Esophagus muscularis mucosa (tissue), 4 donors: ENCODE measurements at regions not wholly inside any gene's neighbourhood (a gene's known extent, or its start where the extent isn't known, plus 50 kb on each side); places are given as distances from the start of the nearest gene placed in this dataset.
A peak's percentile ranks its signal among the peaks of the same experiment; 100 is the strongest.

Experiments
- DNase-seq: peaks from one replicate; pipeline ENCODE4 v3.0.0-alpha.2; 2017; ENCODE audit errors: extremely low spot score
- H3K27ac ChIP-seq, 4 donors: fragments of 200-600 bp; sonication (generic); replicated peaks in 1 of 4; 1 replicate in 3 of 4; 2 replicates in 1 of 4; pipeline ENCODE4 v1.5.1; 2016 to 2019; ENCODE audit warnings: mild to moderate bottlenecking in 1 of 4
- H3K27me3 ChIP-seq, 4 donors: fragments of 200-600 bp; sonication (generic); one replicate each; pipeline versions ENCODE4 v1.5.1 to v1.6.0; 2016 to 2019
- H3K36me3 ChIP-seq, 4 donors: fragments of 200-600 bp; sonication (generic); one replicate each; pipeline ENCODE4 v1.5.1; 2016 to 2019
- H3K4me1 ChIP-seq, 4 donors: fragments of 200-600 bp; sonication (generic); one replicate each; pipeline ENCODE4 v1.5.1; 2016 to 2019
- H3K4me3 ChIP-seq, 4 donors: fragments of 200-600 bp; sonication (generic); 1 replicate in 2 of 4; 2 replicates in 2 of 4; pipeline ENCODE4 v1.5.1; 2016 to 2019; ENCODE audit warnings: mild to moderate bottlenecking in 4 of 4, moderate library complexity in 1 of 4
- H3K9me3 ChIP-seq, 4 donors: fragments of 200-600 bp; sonication (generic); 1 replicate in 3 of 4; 2 replicates in 1 of 4; pipeline ENCODE4 v1.5.1; 2016 to 2019
- CTCF ChIP-seq, 3 experiments: fragments of 200-600 bp in 2 of 3; fragments of 450-650 bp in 1 of 3; sonication (generic) in 2 of 3; IDR thresholded peaks; one replicate each; pipeline ENCODE4 v1.5.1; 2017 to 2019; ENCODE audit warnings: antibody characterized with exemption in 3 of 3, mild to moderate bottlenecking in 2 of 3, moderate library complexity in 1 of 3
- EP300 ChIP-seq: sonication (generic); formaldehyde crosslinking; IDR thresholded peaks from one replicate; pipeline ENCODE4 v1.6.1; 2017; ENCODE audit warnings: antibody characterized with exemption
- POLR2A ChIP-seq: fragments of 450-650 bp; IDR thresholded peaks from one replicate; pipeline ENCODE4 v1.6.1; 2017; ENCODE audit warnings: antibody characterized with exemption, moderate library complexity, mild to moderate bottlenecking, low read depth
- POLR2AphosphoS5 ChIP-seq, 2 donors: sonication (generic); formaldehyde crosslinking; IDR thresholded peaks; one replicate each; pipeline ENCODE4 v1.6.1; 2017; ENCODE audit warnings: antibody characterized with exemption in 2 of 2
- WGBS: methylation state at CpG from one replicate; pipeline ENCODE4 v1.1.5; 2018; 5-methylcytosine and 5-hydroxymethylcytosine counted together
- intact Hi-C: fragments of 100-400 bp; cut with DNase I; formaldehyde crosslinking; loops from one replicate; pipeline ENCODE4 v1.15.1; 2023

GRCh38 chr9:16150501-16150900 lies 597.7 kb downstream of the CCDC171 start:
- intact Hi-C loops = no loop called here
- Histone ChIP-seq H3K36me3 (no peaks in the 10 kb centered on the region), H3K4me1 (peaks cover 5 to 39% (median 27%) of the 10 kb centered on the region in 4 donors), H3K9me3 (no peaks in the 10 kb centered on the region), H3K27me3 (no peaks in the 10 kb centered on the region), H3K4me3 (no peak overlapping the region), H3K27ac (peak overlapping the region in 2 of 4 donors; percentile 55 to 65)
- 37% methylated on average over 4 of the region's 4 CpGs for WGBS
- no peak for DNase-seq
- TF ChIP-seq POLR2AphosphoS5 (IDR thresholded peaks at IDR 0.05) (peak; percentile 81 to 88), CTCF (IDR thresholded peaks at IDR 0.05) (no peak)

DNA sequence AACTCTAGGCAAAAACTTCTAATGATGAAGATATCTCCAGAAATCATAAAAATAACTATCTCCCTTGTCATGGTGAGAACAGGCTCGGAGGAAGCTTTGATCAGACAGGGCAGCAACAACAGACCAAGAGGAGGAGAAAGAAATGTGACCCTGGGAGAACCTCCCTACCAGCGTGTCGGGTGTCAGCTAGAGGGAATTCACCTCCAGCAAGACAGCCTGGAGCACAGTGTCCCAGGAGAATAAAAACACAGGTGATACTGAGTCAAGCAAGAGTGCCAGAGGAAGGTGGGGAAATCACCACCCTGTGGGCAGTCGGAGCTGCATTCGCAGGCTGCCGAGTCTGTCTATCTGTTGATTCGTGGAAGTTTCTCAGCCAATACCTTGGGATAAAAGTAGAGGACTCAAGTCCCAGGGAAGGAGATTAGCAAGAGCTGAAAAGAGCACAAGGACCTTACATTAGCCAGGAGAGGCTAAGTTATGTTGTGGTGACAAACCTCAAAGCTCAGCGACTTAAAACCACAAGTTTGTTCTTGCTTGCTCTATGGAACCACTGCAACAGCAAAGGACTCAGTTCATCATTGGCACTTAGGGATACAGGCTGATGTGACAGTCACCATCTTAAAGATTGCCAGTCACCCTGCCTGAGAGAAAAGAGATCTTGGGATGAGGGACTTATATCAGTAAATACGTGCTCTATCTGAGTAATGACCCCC lies 598.3 kb downstream of the CCDC171 start:
- H3K27me3 ChIP-seq = no peaks in the 10 kb centered on the region
- H3K36me3 ChIP-seq = no peaks in the 10 kb centered on the region
- TF ChIP-seq POLR2A = no peak
- no peak for TF ChIP-seq CTCF (IDR thresholded peaks at IDR 0.05)
- TF ChIP-seq POLR2AphosphoS5 (IDR thresholded peaks at IDR 0.05) = no peak
- TF ChIP-seq EP300 = no peak
- H3K4me3 ChIP-seq = no peak overlapping the region
- no peaks in the 10 kb centered on the region for H3K9me3 ChIP-seq
- H3K27ac ChIP-seq = peak overlapping the region in 3 of 4 donors; percentile 36 to 65 (median 55)
- H3K4me1 ChIP-seq = peaks cover 5 to 39% (median 27%) of the 10 kb centered on the region in 4 donors
- intact Hi-C loops = no loop called here
- no peak for DNase-seq
- whole genome bisulfite sequencing = 66% methylated on average over 9 of the region's 9 CpGs

DNA sequence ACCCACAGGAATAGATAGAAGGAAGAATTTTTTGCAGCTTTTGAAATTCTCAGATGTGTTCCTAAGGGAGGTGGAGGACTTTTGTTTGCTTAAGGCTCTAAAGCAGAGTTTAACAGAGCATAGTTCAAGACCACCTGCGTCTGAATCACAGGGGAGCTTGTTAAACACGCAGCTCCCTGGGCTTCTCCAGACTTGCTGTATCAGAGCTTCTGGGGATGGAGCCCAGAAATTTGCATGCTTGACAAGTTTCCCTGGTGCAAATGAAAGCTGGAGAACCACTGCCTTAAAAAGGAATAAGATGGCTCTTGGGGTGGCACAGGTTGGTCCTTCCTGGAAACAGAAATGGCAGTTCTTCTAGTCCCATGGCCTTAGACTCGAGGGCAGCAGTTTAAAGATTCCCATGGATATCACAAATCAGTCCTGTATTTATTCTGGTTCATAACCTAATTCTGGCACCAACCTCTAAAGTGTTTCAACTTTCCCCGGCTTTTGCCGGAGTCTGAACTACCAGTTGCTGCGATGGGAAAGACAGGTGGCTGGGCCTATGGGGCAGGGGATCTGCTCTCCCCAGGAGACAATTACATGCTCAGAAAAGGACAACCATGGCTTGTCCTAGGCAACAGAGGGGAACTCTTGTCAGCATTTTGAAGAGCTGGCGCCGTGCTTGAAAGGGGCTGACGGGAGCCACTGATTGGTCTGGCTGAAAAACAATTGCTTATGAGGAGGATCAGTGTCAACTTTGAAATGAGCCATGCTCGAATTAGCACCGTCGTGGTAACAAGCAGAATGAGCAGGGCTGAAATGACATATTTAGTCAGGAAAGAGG lies 599.6 kb downstream of the CCDC171 start:
- 69% methylated on average over 12 of the region's 12 CpGs for WGBS
- TF ChIP-seq EP300 (no peak), CTCF (IDR thresholded peaks at IDR 0.05) (no peak), POLR2AphosphoS5 (IDR thresholded peaks at IDR 0.05) (no peak), POLR2A (no peak)
- H3K27ac ChIP-seq = peak overlapping the region in 1 of 4 donors; percentile 6
- DNase-seq = peak; percentile 89
- no peak overlapping the region for H3K4me3 ChIP-seq
- no peaks in the 10 kb centered on the region for H3K27me3 ChIP-seq
- intact Hi-C loops = no loop called here
- H3K4me1 ChIP-seq = peaks cover 5 to 39% (median 27%) of the 10 kb centered on the region in 4 donors
- H3K36me3 ChIP-seq = no peaks in the 10 kb centered on the region
- no peaks in the 10 kb centered on the region for H3K9me3 ChIP-seq

- Histone ChIP-seq H3K27me3 (no peaks in the 10 kb centered on the region), H3K36me3 (no peaks in the 10 kb centered on the region), H3K27ac (peak overlapping the region in 1 of 4 donors; percentile 6), H3K4me1 (peaks cover 5 to 39% (median 27%) of the 10 kb centered on the region in 4 donors), H3K4me3 (no peak overlapping the region), H3K9me3 (no peaks in the 10 kb centered on the region)
- DNase-seq = peak; percentile 70
- intact Hi-C loops = no loop called here
- WGBS = 95% methylated on average over 10 of the region's 11 CpGs
- TF ChIP-seq POLR2AphosphoS5 (IDR thresholded peaks at IDR 0.05) (no peak), EP300 (no peak), CTCF (IDR thresholded peaks at IDR 0.05) (no peak), POLR2A (no peak)
These were observed 600.4 kb downstream of the CCDC171 start for GRCh38 chr9:16153221-16153620.
